ENCODE measurements at regions not wholly inside any gene's neighbourhood (a gene's known extent, or its start where the extent isn't known, plus 50 kb on each side); places are given as distances from the start of the nearest gene placed in this dataset.
"Not testable (repeated sequence)": the region's sequence is repeated elsewhere in the genome, so short reads cannot be mapped to it uniquely, and the experiment has no call there.

GRCh38 chr4:3634894-3635820, 102.9 kb upstream of the LRPAP1 start:
- no peak for DNase-seq

GRCh38 chr4:3634281-3634857, 102.1 kb upstream of the LRPAP1 start:
- no peak for DNase-seq

DNA sequence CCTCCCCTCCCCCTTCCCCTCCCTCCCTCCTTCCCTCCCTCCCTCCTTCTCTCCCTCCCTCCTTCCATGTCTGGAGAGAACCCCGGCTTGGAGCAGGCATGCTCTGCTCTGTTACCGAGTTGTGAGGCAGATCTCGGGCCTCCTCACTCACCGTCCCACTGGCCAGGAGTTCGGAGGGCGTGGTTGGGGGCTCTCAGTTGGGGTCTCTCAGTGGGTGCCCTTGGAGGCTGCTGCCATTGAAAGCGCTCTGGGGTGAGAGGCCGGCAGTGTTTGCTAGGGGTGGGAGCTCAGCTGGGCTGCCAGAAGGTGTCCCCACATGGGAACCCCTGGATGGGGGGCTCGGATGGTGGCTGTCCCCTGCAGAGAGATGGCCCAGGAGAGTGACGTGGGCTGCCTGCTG, 101.1 kb upstream of the LRPAP1 start:
- not testable (repeated sequence) for DNase-seq

DNA sequence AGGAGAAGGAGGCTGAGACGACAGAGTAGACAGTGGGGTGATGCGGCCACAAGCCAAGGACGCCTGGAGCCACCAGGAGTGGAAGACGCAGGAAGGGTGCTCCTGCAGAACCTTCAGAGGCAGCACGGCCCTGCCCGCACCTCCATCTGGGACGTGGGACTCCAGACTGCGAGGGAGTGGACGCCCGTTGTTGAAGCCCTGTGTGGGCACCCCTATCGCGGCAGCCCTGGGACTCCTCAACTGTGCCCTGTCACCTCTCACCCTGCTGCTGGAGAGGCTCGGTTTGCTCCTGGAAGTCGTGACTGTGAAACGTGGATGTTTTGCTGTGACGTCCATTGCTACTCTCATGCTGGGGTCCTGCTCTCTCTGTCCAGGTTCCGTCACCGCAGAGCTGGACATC, 100.6 kb upstream of the LRPAP1 start:
- DNase-seq, result not testable (repeated sequence)

DNA sequence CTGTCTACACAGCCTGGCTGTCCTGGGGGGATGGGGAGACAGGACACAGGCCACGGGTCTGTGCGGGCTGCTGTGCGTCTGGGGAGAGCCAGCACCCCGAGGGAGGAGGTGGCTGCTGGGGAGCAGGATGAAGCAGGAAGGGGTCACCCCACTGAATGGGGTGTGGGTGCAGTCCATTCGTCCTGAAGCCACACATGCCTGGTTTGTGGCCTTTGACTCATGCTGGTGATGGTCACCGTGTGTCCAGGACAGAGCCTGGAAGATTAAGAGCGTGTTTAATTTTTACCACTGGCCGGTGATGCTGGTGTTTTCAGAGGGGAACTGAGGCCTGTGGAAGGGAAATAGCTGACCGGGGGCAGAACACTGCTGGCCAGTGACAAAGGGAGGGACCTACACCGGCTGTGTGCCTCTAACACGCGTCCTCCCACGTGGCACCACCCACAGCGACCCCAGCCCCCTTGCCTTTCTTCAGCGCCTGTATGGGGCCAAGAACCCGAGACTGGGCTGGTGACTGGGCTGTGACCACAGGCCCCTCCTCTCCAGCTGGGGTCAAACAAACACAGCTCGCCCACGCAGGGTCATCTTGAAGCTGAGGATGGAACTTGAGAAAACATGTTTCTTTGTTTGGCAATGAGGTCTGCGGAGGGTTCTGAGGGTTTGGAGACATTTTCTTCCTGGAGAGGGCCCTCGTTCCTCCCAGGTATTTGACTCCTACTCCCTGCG, 99.5 kb upstream of the LRPAP1 start:
- DNase-seq, result not testable (repeated sequence)

GRCh38 chr4:3630598-3631543, 98.6 kb upstream of the LRPAP1 start:
- no peak for DNase-seq

DNA sequence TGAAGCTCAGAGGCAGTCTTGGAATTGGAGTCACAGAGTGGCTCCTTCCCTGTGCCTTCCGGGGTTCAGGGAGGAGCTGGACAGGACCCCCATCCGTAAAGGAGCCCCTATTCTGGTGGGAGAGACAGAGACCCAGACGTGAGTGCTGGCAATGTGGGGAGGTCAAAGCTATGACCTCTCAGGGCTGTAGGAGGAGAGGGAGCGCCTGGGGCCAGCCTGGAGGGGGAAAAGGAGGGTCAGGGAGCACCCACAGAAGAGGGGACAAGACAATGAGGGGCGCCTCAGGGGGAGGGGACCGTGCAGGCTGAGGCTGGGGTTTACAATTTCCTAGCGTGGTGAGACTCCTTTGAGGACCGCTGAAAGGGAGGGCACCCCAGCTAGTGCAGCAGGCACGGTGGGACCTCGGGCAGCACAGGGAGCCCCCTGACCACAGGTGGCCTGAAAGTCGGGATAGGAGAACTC, 97.9 kb upstream of the LRPAP1 start:
- no peak for DNase-seq

DNA sequence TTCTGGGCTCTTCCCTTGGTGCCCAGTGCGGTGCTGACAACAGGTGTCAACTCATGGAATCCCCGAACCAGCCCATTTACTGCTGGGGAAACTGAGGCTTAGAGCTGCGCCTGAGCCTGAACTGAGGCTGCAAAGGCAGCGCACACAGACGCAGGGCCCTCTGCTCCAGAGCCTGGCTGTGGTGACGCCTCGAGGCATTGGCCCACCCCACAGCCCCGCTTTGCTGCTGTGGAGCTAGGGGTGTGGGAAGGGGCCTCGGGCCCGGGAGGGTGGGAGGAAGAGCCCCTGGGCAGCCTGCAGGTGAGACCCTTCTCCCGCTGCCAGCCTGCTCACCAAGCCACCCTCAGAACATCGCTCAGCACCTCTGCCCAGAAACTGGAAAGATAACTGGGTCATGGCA, 97.4 kb upstream of the LRPAP1 start:
- no peak for DNase-seq

DNA sequence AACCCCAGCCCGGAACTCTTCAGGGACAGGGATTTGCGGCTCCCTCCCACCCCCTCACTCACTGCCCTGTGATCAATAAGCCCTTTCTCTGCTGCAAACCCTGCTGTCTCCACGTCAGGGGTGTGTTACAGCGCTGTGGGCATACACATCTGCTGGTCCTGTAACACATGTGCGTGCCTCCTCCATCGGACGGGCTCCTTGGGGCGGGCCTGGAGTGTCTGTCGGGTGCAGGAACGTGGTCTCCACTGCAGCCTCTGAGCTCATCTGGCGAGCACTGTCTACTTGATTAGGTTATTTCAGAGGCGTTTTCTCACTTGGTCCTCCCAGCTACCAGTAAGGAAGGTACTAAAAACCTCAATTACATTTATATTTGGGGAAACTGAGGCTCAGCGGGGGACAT, 97.0 kb upstream of the LRPAP1 start:
- not testable (repeated sequence) for DNase-seq

- no peak for DNase-seq
Measured at GRCh38 chr4:3628868-3629175, 96.6 kb upstream of the LRPAP1 start.

- DNase-seq, result not testable (repeated sequence)
Measured at GRCh38 chr4:3627967-3628867, 96.0 kb upstream of the LRPAP1 start.

DNA sequence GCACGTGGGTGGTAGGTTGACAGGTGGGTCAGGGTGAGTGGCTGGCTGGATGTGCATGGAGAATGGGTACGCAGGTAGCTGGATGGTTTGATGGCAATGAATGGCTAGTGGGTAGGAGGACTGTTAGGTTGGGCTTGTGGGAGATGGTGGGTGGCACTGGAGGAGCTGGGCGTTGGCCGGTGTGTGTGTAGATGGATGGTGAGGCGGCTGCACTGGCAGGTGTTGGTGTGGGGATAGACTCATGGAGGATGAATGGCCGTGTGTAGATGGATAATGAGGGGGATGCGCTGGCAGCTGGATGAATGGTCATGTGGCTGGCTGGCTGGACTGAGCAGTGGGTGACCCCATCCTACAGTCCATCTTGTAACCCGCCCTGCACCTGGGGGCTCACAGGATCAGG, 95.2 kb upstream of the LRPAP1 start:
- DNase-seq, result not testable (repeated sequence)

- not testable (repeated sequence) for DNase-seq
Measured at GRCh38 chr4:3626131-3626884, 94.1 kb upstream of the LRPAP1 start.

GRCh38 chr4:3625286-3625875, 93.2 kb upstream of the LRPAP1 start:
- DNase-seq, result not testable (repeated sequence)

- not testable (repeated sequence) for DNase-seq
Measured at GRCh38 chr4:3623809-3624329, 91.6 kb upstream of the LRPAP1 start.

GRCh38 chr4:3623106-3623505, 90.9 kb upstream of the LRPAP1 start:
- no peak for DNase-seq

- not testable (repeated sequence) for DNase-seq
Measured at GRCh38 chr4:3620365-3620764, 88.1 kb upstream of the LRPAP1 start.

GRCh38 chr4:3619698-3620097, 87.5 kb upstream of the LRPAP1 start:
- DNase-seq, result not testable (repeated sequence)

DNA sequence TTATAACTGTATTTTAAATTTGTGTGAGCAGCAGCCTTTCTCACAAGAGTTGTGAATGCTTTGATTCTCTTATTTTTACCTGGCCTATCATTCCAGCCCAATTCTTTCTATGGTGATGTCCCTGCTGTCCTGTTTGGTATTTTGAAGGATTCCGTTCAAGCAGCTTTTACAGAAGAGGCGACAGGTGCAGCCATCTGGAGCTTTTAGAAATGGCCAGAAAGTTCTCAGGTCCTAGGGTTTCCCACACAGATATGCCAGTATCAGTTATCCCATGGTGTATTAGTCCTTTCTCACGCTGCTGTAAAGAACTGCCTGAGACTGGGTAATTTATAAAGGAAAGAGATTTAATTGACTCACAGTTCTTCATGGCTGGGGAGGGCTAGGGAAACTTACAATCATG, 86.1 kb upstream of the LRPAP1 start:
- DNase-seq, result not testable (repeated sequence)

Measured in right lung (tissue), 2 donors.